Activated CD8-positive, alpha-beta memory T cell treated with anti-CD3 and anti-CD28 coated beads, Interleukin-2, amount 50 U/mL, for 24 hours (primary cell): ENCODE measurements at regions not wholly inside any gene's neighbourhood (a gene's known extent, or its start where the extent isn't known, plus 50 kb on each side); places are given as distances from the start of the nearest gene placed in this dataset.
A peak's percentile ranks its signal among the peaks of the same experiment; 100 is the strongest.

Source experiments
- DNase-seq: peaks from one replicate; pipeline ENCODE4 v3.0.0-alpha.2; 2020; ENCODE audit errors: extremely low read depth

DNA sequence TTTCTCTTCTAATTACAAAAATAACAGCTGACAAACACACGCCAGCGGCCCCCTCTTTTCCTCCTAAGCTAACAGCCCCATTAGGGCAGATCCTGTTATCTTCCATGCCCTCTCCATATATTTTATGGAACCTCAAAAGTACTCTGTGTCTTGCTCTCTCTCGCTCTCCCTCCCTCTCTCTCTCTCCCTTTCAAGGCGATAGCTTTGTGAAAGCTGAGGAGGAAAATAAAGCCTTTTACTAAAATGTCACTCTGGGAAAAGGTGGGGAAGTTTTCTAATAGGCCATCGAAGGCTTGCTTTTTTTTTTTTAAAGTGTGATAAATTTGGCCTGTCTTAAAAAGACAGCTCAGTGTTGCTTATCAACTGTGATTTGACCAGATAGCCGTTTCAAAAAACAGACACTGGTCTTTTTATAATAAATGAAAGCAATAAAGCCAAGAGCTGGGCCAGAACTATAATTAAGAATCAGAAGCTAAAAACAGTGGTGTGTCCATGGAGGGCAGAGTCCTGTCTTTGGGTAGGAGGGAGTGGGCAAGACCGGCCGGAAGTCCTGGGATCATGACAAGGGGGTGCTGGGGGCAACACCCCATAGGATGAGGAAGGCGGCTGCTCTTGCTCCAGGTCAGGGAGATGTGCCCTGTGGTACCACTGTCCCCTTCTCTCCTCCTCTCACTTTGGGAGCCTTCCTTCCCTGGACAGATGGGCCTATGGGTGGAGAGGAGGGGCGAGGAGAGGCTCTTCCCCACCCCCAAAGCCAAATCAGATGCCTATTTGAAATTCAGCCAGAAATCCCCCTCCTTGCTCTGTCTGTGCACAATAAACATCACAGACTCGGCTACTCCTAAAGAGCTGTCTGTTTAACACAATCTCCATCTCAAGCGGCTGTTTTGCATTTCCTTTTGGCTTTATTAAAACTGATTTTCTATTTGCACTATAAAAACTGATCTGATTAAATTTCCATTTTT is 267.2 kb downstream of the BUD13 start:
- DNase-seq, result no peak

- DNase-seq, result no peak
Measured at GRCh38 chr11:116504541-116505297, 268.1 kb downstream of the BUD13 start.

- no peak for DNase-seq
Measured at GRCh38 chr11:116503216-116504160, 269.3 kb downstream of the BUD13 start.

DNA sequence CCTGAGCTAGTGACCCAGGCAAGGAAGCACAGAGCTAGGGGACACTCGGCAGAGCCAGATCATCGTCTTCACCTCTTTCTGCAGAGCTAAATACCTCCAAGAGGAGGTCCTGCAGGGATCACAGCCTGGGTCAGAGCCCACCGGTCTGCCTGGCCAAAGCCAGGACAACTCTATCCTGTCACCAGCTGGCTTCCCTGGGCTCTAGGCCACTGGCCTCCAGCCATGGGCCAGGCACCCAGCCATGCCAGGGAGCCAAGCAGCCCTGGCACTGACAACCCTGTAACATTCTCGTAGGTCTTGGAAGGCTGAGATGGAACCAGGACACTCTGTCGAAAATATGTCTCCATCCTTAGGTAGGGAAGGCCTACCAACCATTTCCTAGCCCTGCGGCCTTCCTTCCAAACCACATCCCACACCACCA is 270.1 kb downstream of the BUD13 start:
- no peak for DNase-seq

DNA sequence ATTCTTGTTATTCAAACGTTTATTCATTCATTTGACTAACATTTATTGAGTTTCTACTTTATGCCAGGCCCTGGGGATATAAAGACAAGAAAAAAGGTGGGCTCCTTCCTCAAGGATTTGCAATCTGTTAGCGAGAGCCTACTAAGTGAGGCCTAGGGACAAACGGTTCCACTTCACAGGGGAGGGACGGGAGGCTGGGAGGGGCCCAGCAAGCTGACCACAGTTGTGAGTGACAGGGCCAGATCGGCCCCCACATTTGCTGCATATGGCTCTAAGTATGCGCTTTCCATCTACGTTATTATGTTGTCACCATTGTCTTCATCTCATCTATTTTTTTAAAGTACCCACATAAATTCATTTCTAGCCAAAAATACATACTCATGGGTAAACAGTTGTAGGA is 271.1 kb downstream of the BUD13 start:
- DNase-seq, result no peak

DNA sequence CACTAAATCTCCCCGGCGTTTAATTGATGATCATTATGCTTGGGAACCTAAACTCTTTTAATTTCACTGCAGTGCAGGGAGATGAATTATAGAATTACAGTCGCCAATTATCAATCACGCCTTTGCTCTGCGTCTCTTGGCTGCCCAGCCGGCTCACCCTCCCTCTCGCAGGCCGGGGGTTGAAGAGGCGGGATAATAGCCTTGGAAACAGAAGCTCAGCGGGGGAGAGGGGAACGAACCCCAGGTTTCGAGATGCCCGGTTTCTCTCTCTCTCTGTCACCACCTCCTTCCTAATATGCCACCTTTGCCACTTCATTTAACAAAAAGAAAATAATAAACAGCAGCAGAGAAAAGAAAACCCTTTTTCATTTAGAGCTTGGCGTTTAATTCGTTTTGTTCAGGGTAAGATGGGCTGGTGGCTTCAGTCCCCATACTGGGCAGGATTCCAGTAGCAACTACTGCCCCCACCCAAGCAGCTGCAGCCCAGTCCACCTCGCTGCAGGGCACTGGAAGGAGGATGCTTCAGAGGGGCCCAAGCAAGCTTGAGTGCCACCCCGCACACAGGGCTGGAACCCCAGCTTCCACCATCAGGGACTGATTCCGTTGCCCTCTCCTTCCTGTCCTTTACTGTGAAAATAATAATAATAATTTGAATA is 271.7 kb downstream of the BUD13 start:
- no peak for DNase-seq

DNA sequence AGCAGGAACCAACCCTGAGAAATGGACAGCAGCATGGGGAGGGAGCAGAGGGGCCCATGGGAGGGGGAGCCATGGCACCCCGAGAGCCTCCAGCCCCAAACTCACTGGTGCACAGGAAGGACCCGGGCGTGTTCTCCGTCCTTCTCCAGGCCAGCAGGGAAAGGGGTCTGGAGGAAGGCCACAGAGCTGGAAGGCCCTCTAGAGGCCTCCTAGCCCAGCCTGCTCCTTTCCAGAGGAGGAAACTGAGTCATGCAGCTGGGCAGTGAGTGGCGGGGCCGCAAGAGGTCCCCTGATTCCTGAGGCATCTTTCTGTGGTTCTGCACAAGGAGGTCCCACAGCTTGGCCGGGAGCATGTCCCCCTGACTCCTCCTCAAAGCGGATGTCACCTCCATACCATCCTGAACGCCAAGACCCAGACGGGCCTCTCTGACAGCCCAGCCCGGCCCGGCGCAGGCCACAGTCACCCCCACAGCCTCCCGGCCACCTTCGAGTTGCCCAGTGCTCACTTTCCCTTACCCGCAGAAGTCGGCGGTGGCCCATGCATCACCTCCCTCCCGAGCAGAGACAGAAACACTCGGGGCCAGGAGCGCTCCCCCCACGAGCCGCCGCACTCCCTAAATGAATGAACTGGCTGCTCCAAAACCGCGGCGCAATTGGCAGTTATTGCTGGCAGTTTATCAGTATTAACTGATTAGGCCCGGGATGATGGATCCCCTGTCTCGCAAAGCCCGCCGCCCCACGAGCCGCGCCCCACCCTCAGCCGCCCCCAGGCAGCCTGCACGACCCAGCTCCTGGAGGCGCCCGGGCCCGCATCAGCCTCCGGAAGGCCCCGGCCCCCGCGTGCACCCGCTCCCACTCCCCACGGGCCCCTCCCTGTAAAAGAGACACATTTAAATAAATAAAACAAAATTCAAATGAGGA is 272.5 kb downstream of the BUD13 start:
- no peak for DNase-seq

- peak; percentile 6 for DNase-seq
Measured at GRCh38 chr11:116499396-116500003, 273.3 kb downstream of the BUD13 start.

- no peak for DNase-seq
Measured at GRCh38 chr11:116498161-116498560, 274.6 kb downstream of the BUD13 start.

DNA sequence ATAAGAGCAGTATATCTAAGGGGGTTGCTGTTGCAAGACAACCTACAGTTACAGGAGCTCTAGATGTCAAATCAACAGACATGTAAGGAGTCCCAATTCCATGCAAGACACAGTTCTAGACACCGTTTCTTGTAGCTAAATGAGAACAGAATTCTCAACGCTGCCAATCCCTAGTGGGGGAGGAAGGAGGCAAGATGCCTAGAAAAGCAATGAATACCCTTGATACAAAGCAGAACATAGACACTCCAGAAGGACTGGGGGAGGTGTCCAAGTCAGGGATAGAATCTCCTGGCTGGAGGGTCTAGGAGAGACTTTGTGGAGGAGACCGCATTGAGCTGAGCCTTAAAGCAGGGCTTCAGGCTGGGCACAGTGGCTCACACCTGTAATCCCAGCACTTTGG is 280.2 kb downstream of the BUD13 start:
- no peak for DNase-seq

DNA sequence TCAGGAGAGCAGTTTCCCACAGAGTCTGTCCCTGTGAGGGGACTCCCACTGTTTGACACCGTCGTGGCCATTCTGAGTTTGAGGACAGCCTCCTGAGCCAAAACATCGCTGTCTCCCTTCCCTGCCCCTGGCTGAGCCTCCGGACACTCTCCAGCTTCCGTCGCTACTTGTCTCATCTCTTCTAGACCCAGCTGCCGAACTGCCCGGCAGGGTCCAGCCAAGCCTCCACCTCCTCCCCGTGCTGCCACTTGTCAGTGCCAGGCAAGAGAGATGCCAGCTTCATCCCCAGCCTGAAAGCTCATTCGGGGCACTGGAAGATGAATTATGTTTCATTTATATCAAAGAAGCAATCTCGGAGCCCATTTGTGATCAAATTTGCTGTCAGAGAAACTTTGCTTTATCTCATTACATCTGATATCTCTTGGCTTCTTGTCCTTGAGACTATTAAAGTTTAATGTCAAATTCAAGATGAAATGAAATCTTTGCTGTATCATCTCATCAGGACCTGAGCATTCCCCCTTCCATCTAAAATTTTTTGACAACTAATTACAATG is 283.9 kb downstream of the BUD13 start:
- DNase-seq, result no peak

- no peak for DNase-seq
Measured at GRCh38 chr11:116485425-116485824, 287.4 kb downstream of the BUD13 start.

GRCh38 chr11:116482716-116483115 is 290.1 kb downstream of the BUD13 start:
- no peak for DNase-seq

- no peak for DNase-seq
Measured at GRCh38 chr11:116481126-116481675, 291.6 kb downstream of the BUD13 start.

DNA sequence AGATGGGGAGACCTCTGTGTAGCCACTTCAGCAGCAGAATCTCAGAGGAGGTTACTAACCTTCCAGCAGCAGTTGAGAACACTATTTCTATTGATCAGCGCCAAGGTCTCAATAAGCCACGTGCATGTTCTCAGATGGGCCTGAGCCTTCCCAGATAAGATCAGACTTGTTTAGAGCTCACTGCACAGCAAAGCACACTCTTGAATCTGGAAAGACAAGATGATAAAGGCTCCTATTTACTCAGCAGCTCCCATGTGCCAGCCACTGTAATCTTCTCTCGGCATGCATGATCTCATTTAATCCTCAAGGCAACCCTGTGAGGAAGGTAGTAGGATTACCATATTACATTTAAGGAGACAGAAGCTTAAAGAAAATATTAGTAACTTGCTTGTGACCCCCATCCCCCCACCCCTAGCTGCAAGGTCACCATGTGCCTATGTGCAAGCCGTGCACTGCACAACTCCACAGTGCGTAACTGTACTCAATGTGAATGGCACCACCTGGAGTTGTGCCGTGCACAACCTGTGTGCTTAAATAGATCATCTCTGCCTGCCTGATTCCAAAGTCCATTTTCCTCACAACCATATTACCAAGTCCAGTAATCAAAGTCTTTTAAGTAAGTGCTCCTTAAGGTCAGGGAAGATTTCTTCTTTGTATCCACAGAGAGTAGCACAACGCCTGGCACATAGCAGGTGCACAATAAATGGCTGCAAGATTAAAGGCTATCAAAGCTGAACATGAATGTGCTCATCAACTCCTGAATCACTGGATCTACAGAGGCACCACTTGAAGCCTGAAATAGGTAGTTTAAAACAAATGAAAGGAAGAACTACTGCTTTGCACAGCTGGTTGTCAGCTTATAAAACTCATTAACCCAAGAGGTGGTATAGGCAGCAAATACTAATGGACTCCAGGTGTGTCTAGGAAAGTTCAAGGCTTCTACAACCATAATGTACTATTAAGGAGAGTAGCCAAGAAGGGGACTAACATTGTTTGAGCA is 293.8 kb downstream of the BUD13 start:
- no peak for DNase-seq

DNA sequence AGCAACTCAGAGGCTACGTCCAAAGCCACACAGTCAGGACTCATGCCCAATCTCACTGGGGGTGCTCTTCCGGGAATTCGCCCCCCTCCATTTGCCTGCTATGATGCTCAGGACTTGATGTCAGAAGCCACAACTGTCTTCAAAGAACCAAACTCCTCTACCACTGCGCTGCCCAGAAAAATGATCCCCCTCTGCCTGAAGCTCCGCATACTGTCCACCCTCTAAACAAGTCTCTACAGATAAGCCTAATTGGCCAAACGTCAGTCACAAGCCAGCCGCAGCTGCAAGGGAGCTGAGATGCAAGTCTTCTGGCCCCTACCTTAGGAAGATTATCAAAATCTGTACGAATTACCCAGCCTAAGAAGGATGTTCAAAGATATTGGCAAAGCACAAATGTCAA is 294.6 kb downstream of the BUD13 start:
- DNase-seq, result no peak

DNA sequence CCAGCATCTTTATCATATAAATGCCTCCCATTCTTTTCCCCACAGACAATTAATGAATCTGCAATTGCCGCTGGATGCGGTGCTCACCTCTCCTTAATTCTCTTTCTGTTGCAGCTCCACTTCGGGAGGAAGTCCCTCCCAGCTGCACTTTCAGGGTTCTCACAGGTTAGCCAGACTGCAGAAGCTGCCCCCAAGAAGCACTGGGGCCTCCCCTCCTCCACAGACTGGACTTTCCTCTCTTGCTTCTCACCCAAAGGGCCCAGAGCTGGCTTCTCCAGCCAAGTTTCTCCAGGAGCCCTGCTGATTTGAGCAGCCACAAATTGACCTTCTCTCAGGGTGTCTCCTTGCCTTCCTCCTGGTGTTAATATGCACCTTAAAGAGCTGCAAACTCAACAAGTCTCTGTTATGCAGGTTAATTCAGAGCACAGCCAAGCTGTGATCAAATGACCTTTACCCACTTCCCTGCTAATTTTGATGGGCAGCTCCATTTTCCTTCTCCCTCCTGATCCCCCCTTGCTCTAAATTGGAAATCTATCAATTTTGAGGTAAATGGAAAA is 298.9 kb downstream of the BUD13 start:
- DNase-seq, result no peak
